ENCODE measurements at regions not wholly inside any gene's neighbourhood (a gene's known extent, or its start where the extent isn't known, plus 50 kb on each side); places are given as distances from the start of the nearest gene placed in this dataset.
"Not testable (repeated sequence)": the region's sequence is repeated elsewhere in the genome, so short reads cannot be mapped to it uniquely, and the experiment has no call there.

DNA sequence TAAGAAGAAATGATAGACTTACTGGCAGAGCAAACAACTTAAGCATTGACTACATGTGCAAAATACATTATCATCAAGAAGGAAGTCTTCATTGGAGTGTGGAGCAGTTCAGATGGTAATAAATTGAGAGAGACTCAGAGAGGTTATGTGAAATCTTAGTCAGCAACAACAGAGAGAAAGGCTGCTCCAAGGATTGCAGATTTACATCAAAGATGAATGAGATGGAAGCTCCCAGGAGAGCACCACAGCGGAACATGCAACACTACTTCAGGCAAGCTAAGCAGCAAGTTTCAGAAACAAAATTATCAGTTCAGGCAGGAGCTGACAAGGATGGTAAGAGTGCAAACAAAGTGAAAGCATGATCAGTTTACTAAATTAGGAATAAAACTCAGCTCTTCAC, 882.3 kb downstream of the LRFN5 start:
- TF ChIP-seq, protein P1, sequence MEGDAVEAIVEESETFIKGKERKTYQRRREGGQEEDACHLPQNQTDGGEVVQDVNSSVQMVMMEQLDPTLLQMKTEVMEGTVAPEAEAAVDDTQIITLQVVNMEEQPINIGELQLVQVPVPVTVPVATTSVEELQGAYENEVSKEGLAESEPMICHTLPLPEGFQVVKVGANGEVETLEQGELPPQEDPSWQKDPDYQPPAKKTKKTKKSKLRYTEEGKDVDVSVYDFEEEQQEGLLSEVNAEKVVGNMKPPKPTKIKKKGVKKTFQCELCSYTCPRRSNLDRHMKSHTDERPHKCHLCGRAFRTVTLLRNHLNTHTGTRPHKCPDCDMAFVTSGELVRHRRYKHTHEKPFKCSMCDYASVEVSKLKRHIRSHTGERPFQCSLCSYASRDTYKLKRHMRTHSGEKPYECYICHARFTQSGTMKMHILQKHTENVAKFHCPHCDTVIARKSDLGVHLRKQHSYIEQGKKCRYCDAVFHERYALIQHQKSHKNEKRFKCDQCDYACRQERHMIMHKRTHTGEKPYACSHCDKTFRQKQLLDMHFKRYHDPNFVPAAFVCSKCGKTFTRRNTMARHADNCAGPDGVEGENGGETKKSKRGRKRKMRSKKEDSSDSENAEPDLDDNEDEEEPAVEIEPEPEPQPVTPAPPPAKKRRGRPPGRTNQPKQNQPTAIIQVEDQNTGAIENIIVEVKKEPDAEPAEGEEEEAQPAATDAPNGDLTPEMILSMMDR (IDR thresholded peaks at IDR 0.05; ENCODE audit: insufficient read depth, low read length, severe bottlenecking), result no peak
- DNase-seq (ENCODE audit: low read depth) (no peak), FAIRE-seq (no peak)
- H3K27me3 ChIP-seq (ENCODE audit: control insufficient read depth, insufficient read depth, low read length), result no peaks in the 10 kb centered on the region
- no peak overlapping the region for H3K4me3 ChIP-seq (ENCODE audit: low read depth, low read length)
- no peaks in the 10 kb centered on the region for H3K36me3 ChIP-seq (ENCODE audit: control insufficient read depth, insufficient read depth, low read length)

DNA sequence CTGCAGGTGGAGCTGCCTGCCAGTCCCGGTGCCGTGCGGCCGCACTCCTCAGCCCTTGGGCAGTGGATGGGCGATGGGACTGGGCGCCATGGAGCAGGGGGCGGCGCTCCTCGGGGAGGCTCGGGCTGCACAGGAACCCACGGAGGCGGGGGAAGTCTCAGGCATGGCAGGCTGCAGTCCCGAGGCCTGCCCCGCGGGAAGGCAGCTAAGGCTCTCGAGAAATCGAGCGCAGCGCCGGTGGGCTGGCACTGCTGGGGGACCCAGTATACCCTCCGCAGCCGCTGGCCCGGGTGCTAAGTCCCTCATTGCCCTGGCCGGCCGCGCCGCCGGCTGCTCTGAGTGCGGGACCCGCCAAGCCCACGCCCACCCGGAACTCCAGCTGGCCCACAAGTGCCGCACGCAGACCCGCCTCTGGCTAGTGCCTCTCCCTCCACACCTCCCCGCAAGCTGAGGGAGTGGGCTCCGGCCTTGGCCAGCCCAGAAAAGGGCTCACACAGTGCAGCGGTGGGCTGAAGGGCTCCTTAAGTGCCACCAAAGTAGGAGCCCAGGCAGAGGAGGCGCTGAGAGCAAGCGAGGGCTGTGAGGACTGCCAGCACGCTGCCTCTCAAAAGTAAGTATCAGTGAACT, 875.8 kb downstream of the LRFN5 start:
- not testable (repeated sequence) for H3K4me3 ChIP-seq (ENCODE audit: low read depth, low read length); FAIRE-seq; H3K27me3 ChIP-seq (ENCODE audit: control insufficient read depth, insufficient read depth, low read length); H3K36me3 ChIP-seq (ENCODE audit: control insufficient read depth, insufficient read depth, low read length); DNase-seq (ENCODE audit: low read depth)

GRCh38 chr14:42481714-42482113, 875.0 kb downstream of the LRFN5 start:
- DNase-seq (ENCODE audit: low read depth); H3K36me3 ChIP-seq (ENCODE audit: control insufficient read depth, insufficient read depth, low read length); H3K27me3 ChIP-seq (ENCODE audit: control insufficient read depth, insufficient read depth, low read length); FAIRE-seq; H3K4me3 ChIP-seq (ENCODE audit: low read depth, low read length): not testable (repeated sequence)

DNA sequence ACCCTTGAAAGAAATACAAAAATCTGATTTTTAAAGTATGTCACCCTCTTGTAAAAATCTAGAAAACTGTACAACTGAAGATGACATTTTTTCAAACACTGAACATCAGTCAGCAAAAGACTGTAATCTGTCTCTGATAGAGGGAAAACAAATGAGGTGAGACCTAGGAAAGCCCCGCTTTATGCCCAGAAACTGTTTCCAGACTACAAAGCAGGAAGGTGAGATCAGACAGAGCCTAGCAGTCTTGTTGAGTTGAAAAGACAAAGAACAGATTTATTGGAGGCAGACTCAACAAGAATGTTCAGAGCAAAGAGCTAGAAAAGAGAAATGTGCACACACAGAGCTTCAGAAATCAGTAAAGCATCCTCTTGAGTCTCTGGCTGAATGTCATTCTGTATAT, 873.6 kb downstream of the LRFN5 start:
- Histone ChIP-seq H3K36me3 (ENCODE audit: control insufficient read depth, insufficient read depth, low read length) (no peaks in the 10 kb centered on the region), H3K27me3 (ENCODE audit: control insufficient read depth, insufficient read depth, low read length) (no peaks in the 10 kb centered on the region), H3K4me3 (ENCODE audit: low read depth, low read length) (no peak overlapping the region)
- FAIRE-seq (no peak), DNase-seq (ENCODE audit: low read depth) (no peak)
- TF ChIP-seq, protein P1 (IDR thresholded peaks at IDR 0.05; ENCODE audit: insufficient read depth, low read length, severe bottlenecking), result no peak

DNA sequence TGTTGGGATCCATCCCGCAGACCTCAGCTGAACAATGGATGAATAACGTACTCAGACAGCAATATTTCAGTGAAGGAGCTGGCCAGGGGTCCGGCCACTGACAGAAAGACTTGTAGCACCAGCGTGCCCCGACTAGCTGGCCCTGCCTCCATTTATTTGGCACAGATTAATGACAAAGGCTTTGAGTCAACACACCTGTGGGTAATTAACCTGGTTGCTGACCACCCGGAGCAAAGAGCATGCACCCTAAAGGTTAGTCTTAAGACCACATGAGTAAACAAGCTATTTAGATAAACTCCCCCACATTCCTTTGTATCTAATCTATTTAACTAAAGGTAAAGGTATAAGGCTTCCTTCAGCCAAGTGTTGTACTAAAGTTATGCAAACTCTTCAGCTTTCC, 868.6 kb downstream of the LRFN5 start:
- TF ChIP-seq, protein P1 (IDR thresholded peaks at IDR 0.05; ENCODE audit: insufficient read depth, low read length, severe bottlenecking), result no peak
- Histone ChIP-seq H3K4me3 (ENCODE audit: low read depth, low read length) (no peak overlapping the region), H3K27me3 (ENCODE audit: control insufficient read depth, insufficient read depth, low read length) (no peaks in the 10 kb centered on the region), H3K36me3 (ENCODE audit: control insufficient read depth, insufficient read depth, low read length) (no peaks in the 10 kb centered on the region)
- no peak for FAIRE-seq
- DNase-seq (ENCODE audit: low read depth), result no peak

DNA sequence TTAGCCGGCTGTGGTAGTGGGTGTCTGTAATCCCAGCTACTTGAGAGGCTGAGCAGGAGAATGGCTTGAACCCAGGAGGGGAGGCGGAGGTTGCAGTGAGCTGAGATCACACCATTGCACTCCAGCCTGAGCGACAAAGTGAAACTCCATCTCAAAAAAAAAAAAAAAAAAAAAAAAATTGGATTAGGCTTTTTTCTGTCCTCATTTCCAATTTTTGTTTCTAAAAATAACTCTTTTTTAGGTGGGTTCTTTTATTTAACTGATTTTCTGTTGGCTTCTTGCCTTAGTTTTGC, 863.7 kb downstream of the LRFN5 start:
- FAIRE-seq (no peak), DNase-seq (ENCODE audit: low read depth) (no peak)
- H3K36me3 ChIP-seq (ENCODE audit: control insufficient read depth, insufficient read depth, low read length), result no peaks in the 10 kb centered on the region
- TF ChIP-seq, protein P1 (IDR thresholded peaks at IDR 0.05; ENCODE audit: insufficient read depth, low read length, severe bottlenecking), result no peak
- no peak overlapping the region for H3K4me3 ChIP-seq (ENCODE audit: low read depth, low read length)
- no peaks in the 10 kb centered on the region for H3K27me3 ChIP-seq (ENCODE audit: control insufficient read depth, insufficient read depth, low read length)

DNA sequence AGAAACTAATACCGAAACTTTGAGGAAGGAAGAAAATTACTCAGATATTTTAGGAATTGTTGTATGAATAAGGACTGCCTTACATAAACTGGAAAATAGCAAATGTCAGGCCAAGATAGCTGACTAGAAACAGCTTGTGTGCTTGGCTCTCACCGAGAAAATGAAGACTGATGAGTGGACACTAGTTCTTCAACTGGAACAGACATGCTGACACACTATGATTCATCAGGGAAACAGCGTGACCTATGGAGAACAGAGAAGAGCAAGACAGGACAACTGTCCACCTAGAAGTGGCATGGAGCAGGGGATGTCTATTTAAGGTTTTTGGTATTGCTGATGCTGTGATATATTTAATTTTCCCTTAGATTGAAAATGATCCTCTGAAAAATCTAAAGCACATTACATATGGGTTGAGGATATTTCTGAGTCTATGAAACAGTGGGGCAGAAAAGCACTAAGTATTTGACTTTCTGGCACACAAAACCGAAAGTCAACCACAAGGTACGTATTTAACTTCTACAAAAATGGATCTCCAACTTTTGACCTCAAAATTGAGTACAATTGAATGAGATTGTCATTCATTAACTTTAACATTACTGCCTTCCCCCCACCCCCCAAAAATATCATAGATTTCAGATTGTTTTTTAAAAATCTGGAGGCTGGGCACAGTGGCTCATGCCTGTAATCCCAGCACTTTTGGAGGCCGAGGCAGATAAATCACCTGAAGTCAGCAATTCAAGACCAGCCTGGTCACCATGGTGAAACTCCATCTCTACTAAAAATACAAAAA, 863.2 kb downstream of the LRFN5 start:
- no peaks in the 10 kb centered on the region for H3K36me3 ChIP-seq (ENCODE audit: control insufficient read depth, insufficient read depth, low read length)
- no peak overlapping the region for H3K4me3 ChIP-seq (ENCODE audit: low read depth, low read length)
- H3K27me3 ChIP-seq (ENCODE audit: control insufficient read depth, insufficient read depth, low read length), result no peaks in the 10 kb centered on the region
- DNase-seq (ENCODE audit: low read depth), result peak; percentile 5
- TF ChIP-seq, protein P1 (IDR thresholded peaks at IDR 0.05; ENCODE audit: insufficient read depth, low read length, severe bottlenecking), result no peak
- FAIRE-seq, result no peak
